Central memory CD4-positive, alpha-beta T cell (primary cell): ENCODE measurements at regions not wholly inside any gene's neighbourhood (a gene's known extent, or its start where the extent isn't known, plus 50 kb on each side); places are given as distances from the start of the nearest gene placed in this dataset.
"Not testable (repeated sequence)": the region's sequence is repeated elsewhere in the genome, so short reads cannot be mapped to it uniquely, and the experiment has no call there.

Source experiments
- DNase-seq: peaks from one replicate; pipeline ENCODE4 v3.0.0; 2022

- no peak for DNase-seq
Observed at GRCh38 chr2:239594772-239595608, 194.2 kb upstream of the HDAC4 start.

- no peak for DNase-seq
Observed at GRCh38 chr2:239594019-239594771, 193.4 kb upstream of the HDAC4 start.

GRCh38 chr2:239593455-239593854 is 192.6 kb upstream of the HDAC4 start:
- no peak for DNase-seq

- not testable (repeated sequence) for DNase-seq
Observed at GRCh38 chr2:239592629-239593290, 191.9 kb upstream of the HDAC4 start.

GRCh38 chr2:239590995-239591915 is 190.4 kb upstream of the HDAC4 start:
- DNase-seq, result no peak

- no peak for DNase-seq
Observed at GRCh38 chr2:239590276-239590675, 189.5 kb upstream of the HDAC4 start.

GRCh38 chr2:239589833-239590232 is 189.0 kb upstream of the HDAC4 start:
- no peak for DNase-seq

- no peak for DNase-seq
Observed at GRCh38 chr2:239589270-239589825, 188.5 kb upstream of the HDAC4 start.

GRCh38 chr2:239588451-239589269 is 187.8 kb upstream of the HDAC4 start:
- DNase-seq, result no peak

- no peak for DNase-seq
Observed at GRCh38 chr2:239587841-239588240, 187.0 kb upstream of the HDAC4 start.

GRCh38 chr2:239587311-239587731 is 186.5 kb upstream of the HDAC4 start:
- no peak for DNase-seq

- no peak for DNase-seq
Observed at GRCh38 chr2:239586651-239587310, 186.0 kb upstream of the HDAC4 start.

- DNase-seq, result no peak
Observed at GRCh38 chr2:239585422-239585821, 184.6 kb upstream of the HDAC4 start.

GRCh38 chr2:239584986-239585385 is 184.2 kb upstream of the HDAC4 start:
- DNase-seq, result no peak

GRCh38 chr2:239583879-239584859 is 183.3 kb upstream of the HDAC4 start:
- no peak for DNase-seq

- no peak for DNase-seq
Observed at GRCh38 chr2:239583171-239583878, 182.5 kb upstream of the HDAC4 start.

- DNase-seq, result no peak
Observed at GRCh38 chr2:239582476-239582875, 181.7 kb upstream of the HDAC4 start.

- DNase-seq, result no peak
Observed at GRCh38 chr2:239581352-239581901, 180.6 kb upstream of the HDAC4 start.
